MM.1S (cell line): ENCODE measurements at regions not wholly inside any gene's neighbourhood (a gene's known extent, or its start where the extent isn't known, plus 50 kb on each side); places are given as distances from the start of the nearest gene placed in this dataset.

Source experiments
- DNase-seq: peaks from one replicate; pipeline ENCODE4 v3.0.0-alpha.2; 2015
- H2AFZ ChIP-seq: fragments of 300-600 bp; sonication (generic); 2 replicates; pipeline ENCODE4 v1.6.0; 2016; ENCODE audit warnings: antibody characterized with exemption, low read length
- H3F3A ChIP-seq: fragments of 300-600 bp; sonication (generic); 2 replicates; pipeline ENCODE4 v1.6.1; 2016; ENCODE audit warnings: mild to moderate bottlenecking, antibody characterized with exemption, low read length, moderate library complexity, mixed read lengths; ENCODE audit not compliant: insufficient read depth
- H3K27ac ChIP-seq: fragments of 300-600 bp; sonication (generic); 2 replicates; pipeline ENCODE4 v1.5.1; 2016; ENCODE audit warnings: mild to moderate bottlenecking, low read length
- H3K27me3 ChIP-seq: fragments of 300-600 bp; sonication (generic); replicated peaks from 2 replicates; pipeline ENCODE4 v1.6.0; 2016; ENCODE audit warnings: low read length; ENCODE audit not compliant: insufficient read depth
- H3K36me3 ChIP-seq: fragments of 300-600 bp; sonication (generic); replicated peaks from 2 replicates; pipeline ENCODE4 v1.6.1; 2016; ENCODE audit warnings: mild to moderate bottlenecking, low read length, mixed read lengths; ENCODE audit not compliant: insufficient read depth
- H3K4me1 ChIP-seq: fragments of 300-600 bp; sonication (generic); 2 replicates; pipeline ENCODE4 v1.6.1; 2016; ENCODE audit warnings: low read length, mixed read lengths
- H3K4me2 ChIP-seq: fragments of 300-600 bp; sonication (generic); 2 replicates; pipeline ENCODE4 v1.6.0; 2016; ENCODE audit warnings: low read depth, low read length
- H3K4me3 ChIP-seq: fragments of 300-600 bp; sonication (generic); 2 replicates; pipeline ENCODE4 v1.5.1; 2016; ENCODE audit warnings: low read length, mixed read lengths
- H3K79me2 ChIP-seq: fragments of 300-600 bp; sonication (generic); 2 replicates; pipeline ENCODE4 v1.6.1; 2016; ENCODE audit warnings: mixed run types, low read length, mixed read lengths
- H3K9ac ChIP-seq: fragments of 300-600 bp; sonication (generic); 2 replicates; pipeline ENCODE4 v1.6.1; 2016; ENCODE audit warnings: low read length, mixed read lengths
- H3K9me2 ChIP-seq: fragments of 300-600 bp; sonication (generic); replicated peaks from 2 replicates; pipeline ENCODE4 v1.6.1; 2016; ENCODE audit warnings: mild to moderate bottlenecking, low read length, mixed read lengths; ENCODE audit not compliant: insufficient read depth
- H3K9me3 ChIP-seq: fragments of 300-600 bp; sonication (generic); replicated peaks from 2 replicates; pipeline ENCODE4 v1.6.1; 2016; ENCODE audit warnings: mild to moderate bottlenecking, low read length, mixed read lengths; ENCODE audit not compliant: insufficient read depth
- H4K20me1 ChIP-seq: fragments of 300-600 bp; sonication (generic); 2 replicates; pipeline ENCODE4 v1.6.1; 2016; ENCODE audit warnings: mild to moderate bottlenecking, low read length, moderate library complexity, mixed read lengths; ENCODE audit not compliant: insufficient read depth
- EZH2 ChIP-seq: fragments of 300-600 bp; sonication (generic); optimal IDR thresholded peaks from 2 replicates; pipeline ENCODE3; 2017; ENCODE audit warnings: low read depth, mild to moderate bottlenecking, antibody characterized with exemption, low read length, mixed read lengths
- EZH2phosphoT487 ChIP-seq: fragments of 300-600 bp; sonication (generic); IDR thresholded peaks from 2 replicates; pipeline ENCODE4 v1.6.1; 2018; ENCODE audit warnings: antibody characterized with exemption, low read length
- TF ChIP-seq, protein P1 (sequence below): fragments of 300-600 bp; sonication (generic); IDR thresholded peaks from 2 replicates; pipeline ENCODE4 v1.5.1; 2016; ENCODE audit warnings: antibody characterized with exemption, low read length, mixed read lengths

DNA sequence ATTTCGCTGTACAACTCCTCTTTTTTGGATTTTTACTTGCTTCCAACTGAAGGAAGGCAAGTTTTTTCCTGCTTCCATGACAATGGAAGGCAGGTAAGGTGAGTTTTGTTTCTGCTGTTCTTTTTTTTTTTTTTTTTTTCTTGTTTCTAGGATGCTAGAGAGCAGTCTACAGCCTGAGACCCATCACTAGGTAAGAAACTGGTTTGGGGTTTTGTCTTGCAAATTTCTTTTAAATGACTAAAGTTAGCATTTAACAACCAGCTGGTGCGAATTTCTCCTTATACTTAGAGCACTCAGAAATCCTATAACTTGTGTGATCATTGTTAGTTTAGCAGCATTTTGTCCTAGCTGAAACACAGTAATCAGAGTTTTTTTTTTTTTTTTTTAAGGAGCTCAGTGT lies 378.4 kb upstream of the CNKSR2 start:
- Histone ChIP-seq H2AFZ (no peak overlapping the region), H3K9me2 (no peaks in the 10 kb centered on the region), H3K27ac (no peak overlapping the region), H3K4me3 (no peak overlapping the region), H3F3A (no peaks in the 10 kb centered on the region), H3K4me1 (no peaks in the 10 kb centered on the region), H3K36me3 (no peaks in the 10 kb centered on the region), H3K9ac (no peak overlapping the region), H3K9me3 (no peaks in the 10 kb centered on the region), H3K79me2 (no peaks in the 10 kb centered on the region), H3K4me2 (no peak overlapping the region), H4K20me1 (no peaks in the 10 kb centered on the region), H3K27me3 (no peaks in the 10 kb centered on the region)
- TF ChIP-seq EZH2phosphoT487 (no peak), EZH2 (no peak)
- TF ChIP-seq, protein P1, sequence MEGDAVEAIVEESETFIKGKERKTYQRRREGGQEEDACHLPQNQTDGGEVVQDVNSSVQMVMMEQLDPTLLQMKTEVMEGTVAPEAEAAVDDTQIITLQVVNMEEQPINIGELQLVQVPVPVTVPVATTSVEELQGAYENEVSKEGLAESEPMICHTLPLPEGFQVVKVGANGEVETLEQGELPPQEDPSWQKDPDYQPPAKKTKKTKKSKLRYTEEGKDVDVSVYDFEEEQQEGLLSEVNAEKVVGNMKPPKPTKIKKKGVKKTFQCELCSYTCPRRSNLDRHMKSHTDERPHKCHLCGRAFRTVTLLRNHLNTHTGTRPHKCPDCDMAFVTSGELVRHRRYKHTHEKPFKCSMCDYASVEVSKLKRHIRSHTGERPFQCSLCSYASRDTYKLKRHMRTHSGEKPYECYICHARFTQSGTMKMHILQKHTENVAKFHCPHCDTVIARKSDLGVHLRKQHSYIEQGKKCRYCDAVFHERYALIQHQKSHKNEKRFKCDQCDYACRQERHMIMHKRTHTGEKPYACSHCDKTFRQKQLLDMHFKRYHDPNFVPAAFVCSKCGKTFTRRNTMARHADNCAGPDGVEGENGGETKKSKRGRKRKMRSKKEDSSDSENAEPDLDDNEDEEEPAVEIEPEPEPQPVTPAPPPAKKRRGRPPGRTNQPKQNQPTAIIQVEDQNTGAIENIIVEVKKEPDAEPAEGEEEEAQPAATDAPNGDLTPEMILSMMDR, result no peak
- DNase-seq, result no peak

DNA sequence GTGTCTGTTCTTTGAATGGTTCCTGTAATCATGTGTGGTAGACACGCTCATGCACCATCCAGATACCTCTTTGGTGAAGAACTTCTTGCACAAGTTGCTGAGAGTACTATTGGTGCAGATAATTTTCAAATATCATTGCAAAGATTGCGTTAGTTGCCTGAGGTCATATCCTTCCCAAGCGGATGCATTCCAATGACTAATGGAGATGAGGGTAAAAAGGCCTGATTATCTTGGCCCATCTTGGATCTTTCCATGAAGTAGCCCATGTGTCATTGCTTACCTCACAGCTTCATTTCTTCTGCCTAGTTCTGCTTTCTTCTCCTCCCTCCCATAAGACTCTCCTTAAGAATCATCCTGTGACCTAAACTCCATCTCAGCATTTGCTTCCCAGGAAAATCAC lies 384.9 kb upstream of the CNKSR2 start:
- Histone ChIP-seq H2AFZ (no peak overlapping the region), H4K20me1 (no peaks in the 10 kb centered on the region), H3K9me2 (no peaks in the 10 kb centered on the region), H3K9ac (no peak overlapping the region), H3K27me3 (no peaks in the 10 kb centered on the region), H3K4me2 (no peak overlapping the region), H3K27ac (no peak overlapping the region), H3F3A (no peaks in the 10 kb centered on the region), H3K36me3 (no peaks in the 10 kb centered on the region), H3K9me3 (no peaks in the 10 kb centered on the region), H3K4me3 (no peak overlapping the region), H3K4me1 (no peaks in the 10 kb centered on the region), H3K79me2 (no peaks in the 10 kb centered on the region)
- TF ChIP-seq EZH2phosphoT487 (no peak), EZH2 (no peak)
- TF ChIP-seq, protein P1, result no peak
- no peak for DNase-seq

DNA sequence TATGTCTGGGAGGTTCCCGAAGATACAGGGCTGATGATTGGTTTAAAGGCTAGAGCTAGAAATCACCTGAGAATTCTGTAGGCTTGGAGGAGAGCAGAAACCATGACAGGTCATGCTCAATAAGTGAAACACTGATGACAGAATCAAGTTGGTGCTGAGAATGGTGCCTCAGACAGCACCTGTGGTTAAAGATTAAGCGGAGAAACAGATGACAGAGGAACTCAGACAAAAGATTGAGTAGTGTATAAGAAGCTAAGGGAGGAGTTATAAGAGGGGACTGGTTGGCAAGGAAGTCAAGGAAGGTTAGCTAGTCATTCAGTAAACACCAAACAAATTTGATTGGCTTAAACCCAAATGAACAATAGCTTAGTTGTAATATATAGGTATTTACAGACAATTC lies 385.4 kb upstream of the CNKSR2 start:
- H3K9me3 ChIP-seq, result no peaks in the 10 kb centered on the region
- H3K9me2 ChIP-seq, result no peaks in the 10 kb centered on the region
- DNase-seq, result no peak
- H3K79me2 ChIP-seq, result no peaks in the 10 kb centered on the region
- no peak overlapping the region for H2AFZ ChIP-seq
- no peak overlapping the region for H3K4me3 ChIP-seq
- H3K27me3 ChIP-seq, result no peaks in the 10 kb centered on the region
- H3K9ac ChIP-seq, result no peak overlapping the region
- H3K4me1 ChIP-seq, result no peaks in the 10 kb centered on the region
- TF ChIP-seq, protein P1, result no peak
- no peak for TF ChIP-seq EZH2
- TF ChIP-seq EZH2phosphoT487, result no peak
- H3F3A ChIP-seq, result no peaks in the 10 kb centered on the region
- no peak overlapping the region for H3K4me2 ChIP-seq
- H3K36me3 ChIP-seq, result no peaks in the 10 kb centered on the region
- no peak overlapping the region for H3K27ac ChIP-seq
- H4K20me1 ChIP-seq, result no peaks in the 10 kb centered on the region
